ENCODE measurements at regions not wholly inside any gene's neighbourhood (a gene's known extent, or its start where the extent isn't known, plus 50 kb on each side); places are given as distances from the start of the nearest gene placed in this dataset.

- no peak overlapping the region for H3K4me3 ChIP-seq (ENCODE audit: low read depth, low read length)
- TF ChIP-seq CTCF (IDR thresholded peaks at IDR 0.05; ENCODE audit: low read depth, low read length): no peak
These were observed 391.0 kb downstream of the MATN1 start for GRCh38 chr1:30332116-30333094.

- TF ChIP-seq CTCF (IDR thresholded peaks at IDR 0.05; ENCODE audit: low read depth, low read length): no peak
- no peak overlapping the region for H3K4me3 ChIP-seq (ENCODE audit: low read depth, low read length)
These were observed 391.8 kb downstream of the MATN1 start for GRCh38 chr1:30331415-30332065.

GRCh38 chr1:30330644-30331043, 392.7 kb downstream of the MATN1 start:
- TF ChIP-seq CTCF (IDR thresholded peaks at IDR 0.05; ENCODE audit: low read depth, low read length): no peak

GRCh38 chr1:30329802-30330557, 393.4 kb downstream of the MATN1 start:
- no peak for TF ChIP-seq CTCF (IDR thresholded peaks at IDR 0.05; ENCODE audit: low read depth, low read length)
- no peak overlapping the region for H3K4me3 ChIP-seq (ENCODE audit: low read depth, low read length)

More at GRCh38 chr1:30330644-30331043, 392.7 kb downstream of the MATN1 start:
- H3K4me3 ChIP-seq (ENCODE audit: low read depth, low read length): no peak overlapping the region

- no peak overlapping the region for H3K4me3 ChIP-seq (ENCODE audit: low read depth, low read length)
- no peak for TF ChIP-seq CTCF (IDR thresholded peaks at IDR 0.05; ENCODE audit: low read depth, low read length)
These were observed 394.1 kb downstream of the MATN1 start for GRCh38 chr1:30329263-30329753.

GRCh38 chr1:30328401-30329262, 394.8 kb downstream of the MATN1 start:
- no peak for TF ChIP-seq CTCF (IDR thresholded peaks at IDR 0.05; ENCODE audit: low read depth, low read length)
- no peak overlapping the region for H3K4me3 ChIP-seq (ENCODE audit: low read depth, low read length)

Measured in WI38 (cell line).